Epithelial cell of esophagus (primary cell): ENCODE measurements at regions not wholly inside any gene's neighbourhood (a gene's known extent, or its start where the extent isn't known, plus 50 kb on each side); places are given as distances from the start of the nearest gene placed in this dataset.

ENCODE experiments used
- DNase-seq: peaks from one replicate; pipeline ENCODE4 v3.0.0; 2010; ENCODE audit warnings: low read depth
- H3K4me3 ChIP-seq: 2 replicates; pipeline ENCODE4 v1.5.1; 2011; ENCODE audit warnings: mild to moderate bottlenecking, low read length, control low read depth
- CTCF ChIP-seq: IDR thresholded peaks from 2 replicates; pipeline ENCODE4 v1.5.1; 2011; ENCODE audit warnings: low read depth, mild to moderate bottlenecking, low read length, control low read depth, inconsistent platforms; ENCODE audit not compliant: insufficient read depth; ENCODE audit errors: missing control alignments

DNA sequence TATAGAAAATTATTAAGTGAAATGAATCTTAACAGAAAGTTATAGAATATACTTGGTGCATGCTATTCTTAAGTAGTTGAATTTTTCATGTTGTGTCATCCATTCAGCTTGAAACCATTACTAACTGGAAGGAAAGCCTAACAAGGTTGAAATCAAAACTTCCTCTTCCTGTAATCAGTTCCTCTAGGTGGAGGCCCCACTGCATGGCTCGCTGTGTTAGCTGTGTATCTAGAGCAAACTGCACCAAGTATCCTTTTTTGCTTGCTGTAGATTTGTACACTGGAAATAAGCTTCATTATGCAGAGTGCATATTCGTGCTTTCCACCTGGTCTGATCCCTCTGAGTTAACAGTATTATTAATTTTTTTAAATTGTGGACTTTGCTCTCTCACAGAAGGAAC lies 1146.1 kb downstream of the EFNB2 start:
- TF ChIP-seq CTCF = no peak
- H3K4me3 ChIP-seq = no peak overlapping the region
- no peak for DNase-seq

DNA sequence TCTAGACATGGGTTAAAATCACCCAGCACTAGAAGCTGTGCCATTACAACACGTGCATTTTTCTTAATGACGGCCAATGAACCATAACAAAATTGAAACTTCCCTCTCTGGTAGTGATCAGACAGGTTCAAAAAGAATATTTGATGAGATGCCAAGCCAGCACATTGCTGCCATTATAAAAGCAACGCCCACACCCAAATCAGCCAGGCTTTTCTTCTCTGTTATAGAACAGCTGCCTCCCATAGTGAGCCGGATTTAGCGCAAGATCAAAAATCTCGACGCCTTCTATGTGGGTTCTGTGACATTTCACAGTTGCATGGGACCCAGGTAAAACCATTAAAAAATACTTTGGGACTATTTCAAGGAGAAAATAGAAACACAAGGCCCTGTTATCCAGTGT lies 1158.0 kb downstream of the EFNB2 start:
- no peak overlapping the region for H3K4me3 ChIP-seq
- TF ChIP-seq CTCF = no peak
- DNase-seq = peak; percentile 33

DNA sequence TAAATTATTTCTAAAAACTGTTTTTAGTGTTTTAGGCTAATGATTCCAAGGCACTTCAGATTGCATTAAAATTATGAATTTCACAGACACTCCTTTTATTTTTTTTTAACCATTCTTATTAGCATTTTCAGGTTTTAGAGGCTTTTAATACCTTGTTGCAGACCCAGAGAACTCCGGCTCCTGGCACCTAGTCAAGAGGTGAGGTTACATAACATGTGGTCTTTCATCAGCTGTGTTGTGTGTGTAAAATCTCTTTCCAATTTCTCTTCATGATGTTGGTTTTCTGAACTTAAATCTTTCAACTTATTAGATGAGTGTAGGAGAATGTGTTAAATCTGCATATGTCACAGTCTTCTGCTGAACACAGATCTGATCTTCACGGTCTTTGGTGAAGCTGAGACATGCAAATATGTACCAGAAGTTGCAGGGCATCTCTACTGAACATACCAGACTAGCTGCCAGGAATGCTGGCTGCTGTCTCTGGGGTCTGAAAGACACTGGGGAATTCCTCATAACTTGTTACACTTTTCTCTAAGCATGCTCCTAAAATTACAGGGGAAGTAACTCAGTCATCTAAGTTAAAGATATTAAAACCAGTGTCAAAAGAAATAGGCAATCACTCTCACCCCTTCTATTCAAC lies 1165.3 kb downstream of the EFNB2 start:
- H3K4me3 ChIP-seq = no peak overlapping the region
- no peak for TF ChIP-seq CTCF
- DNase-seq = no peak

DNA sequence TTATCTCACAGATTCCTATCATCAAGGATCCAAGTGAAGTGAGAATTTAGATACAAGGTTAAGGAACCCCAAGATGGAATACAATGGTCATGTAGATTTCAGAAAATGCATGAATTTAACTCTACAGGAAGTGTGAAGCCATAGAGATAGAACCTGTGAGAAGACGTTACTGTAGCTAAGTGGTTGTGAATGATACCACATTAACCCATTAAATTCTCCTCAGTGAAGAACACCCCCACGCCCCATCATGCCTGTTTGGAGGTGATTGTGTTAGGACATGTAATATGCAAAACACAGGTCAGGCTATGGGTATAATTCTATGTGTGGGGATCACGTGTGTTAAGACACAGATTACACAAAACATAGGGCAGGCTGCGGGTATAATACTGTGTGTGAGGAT lies 1166.7 kb downstream of the EFNB2 start:
- no peak for TF ChIP-seq CTCF
- no peak overlapping the region for H3K4me3 ChIP-seq
- DNase-seq = no peak

DNA sequence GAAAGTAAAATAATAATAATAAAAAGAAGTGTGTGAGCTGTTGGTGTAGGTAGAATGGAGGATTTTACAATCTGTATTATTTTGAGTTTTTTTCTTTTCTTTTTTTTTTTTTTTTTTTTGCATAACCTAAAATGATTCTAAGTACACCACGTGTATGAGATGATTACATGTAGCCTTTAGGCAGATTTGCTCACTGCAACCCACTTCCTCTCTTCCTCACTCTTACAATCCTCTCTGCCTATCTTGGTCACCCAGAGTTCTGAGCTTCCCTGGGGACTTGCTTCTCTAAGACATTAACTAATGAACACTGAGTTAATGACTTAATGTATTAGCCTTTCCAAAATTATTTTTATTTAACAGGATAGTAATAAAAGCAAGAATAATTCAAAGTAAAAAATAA lies 1169.6 kb downstream of the EFNB2 start:
- no peak overlapping the region for H3K4me3 ChIP-seq
- no peak for TF ChIP-seq CTCF
- peak; percentile 47 for DNase-seq

- no peak for TF ChIP-seq CTCF
- DNase-seq = no peak
- no peak overlapping the region for H3K4me3 ChIP-seq
Measured at GRCh38 chr13:105365021-105365550, 1170.4 kb downstream of the EFNB2 start.

DNA sequence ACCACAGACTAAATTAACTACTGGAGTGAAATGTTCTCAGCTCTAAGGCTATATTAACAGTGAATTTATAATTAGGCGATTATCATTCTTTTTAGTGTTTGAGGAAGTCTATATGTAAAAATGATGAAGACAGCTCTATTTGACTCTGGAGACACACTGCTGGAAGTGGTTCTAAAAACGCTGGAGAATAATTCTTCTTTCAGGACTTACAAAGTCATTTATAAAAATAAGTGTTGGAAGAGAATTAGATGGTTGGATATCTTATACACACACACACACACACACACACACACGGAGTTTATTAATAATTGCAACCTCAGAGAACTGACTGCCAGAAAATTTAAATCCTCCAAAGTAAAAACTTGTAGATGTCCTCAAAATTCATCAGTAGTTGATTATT lies 1171.3 kb downstream of the EFNB2 start:
- no peak for DNase-seq
- no peak for TF ChIP-seq CTCF
- H3K4me3 ChIP-seq = no peak overlapping the region
